HEK293T (cell line): ENCODE measurements at regions not wholly inside any gene's neighbourhood (a gene's known extent, or its start where the extent isn't known, plus 50 kb on each side); places are given as distances from the start of the nearest gene placed in this dataset.

ENCODE experiments used
- CTCF ChIA-PET: fragments of 350-600 bp; formaldehyde crosslinking; extraction: SDS; loops from one replicate; lab custom pipeline; 2021; ENCODE audit warnings: antibody characterized with exemption, inconsistent platforms; lab: Yijun Ruan, JAX
- POLR2A ChIA-PET: fragments of 350-600 bp; formaldehyde crosslinking; extraction: SDS; loops from one replicate; lab custom pipeline; 2020; ENCODE audit warnings: antibody characterized with exemption, inconsistent platforms; lab: Yijun Ruan, JAX
- DNase-seq: peaks from one replicate; pipeline ENCODE4 v3.0.0; 2012; ENCODE audit warnings: mixed read lengths; ENCODE audit errors: extremely low spot score
- ARNT ChIP-seq: fragments of 450-650 bp; IDR thresholded peaks from 2 replicates; pipeline ENCODE4 v1.6.1; 2017; ENCODE audit warnings: mild to moderate bottlenecking
- BHLHE40 ChIP-seq: fragments of 450-650 bp; IDR thresholded peaks from 2 replicates; pipeline ENCODE4 v1.6.1; 2016; ENCODE audit warnings: mild to moderate bottlenecking, moderate library complexity, borderline replicate concordance
- CTBP1 ChIP-seq: fragments of 450-650 bp; IDR thresholded peaks from 2 replicates; pipeline ENCODE4 v1.6.1; 2016; ENCODE audit warnings: borderline replicate concordance
- ELF4 ChIP-seq: fragments of 450-650 bp; IDR thresholded peaks from 2 replicates; pipeline ENCODE4 v1.6.1; 2017; ENCODE audit warnings: antibody characterized with exemption
- FOXA1 ChIP-seq: fragments of 450-650 bp; IDR thresholded peaks from 2 replicates; pipeline ENCODE4 v1.6.1; 2016; ENCODE audit warnings: mild to moderate bottlenecking
- FOXK2 ChIP-seq: fragments of 450-650 bp; IDR thresholded peaks from 2 replicates; pipeline ENCODE4 v1.6.1; 2016; ENCODE audit warnings: mild to moderate bottlenecking
- FOXM1 ChIP-seq: fragments of 450-650 bp; IDR thresholded peaks from 2 replicates; pipeline ENCODE4 v1.6.1; 2017; ENCODE audit warnings: mild to moderate bottlenecking, borderline replicate concordance
- HDGF ChIP-seq: fragments of 450-650 bp; IDR thresholded peaks from 2 replicates; pipeline ENCODE4 v1.6.1; 2017; ENCODE audit warnings: antibody characterized with exemption, borderline replicate concordance
- L3MBTL2 ChIP-seq: fragments of 450-650 bp; conservative IDR thresholded peaks from 2 replicates; pipeline ENCODE4 v1.6.1; 2016; ENCODE audit warnings: mild to moderate bottlenecking
- LEF1 ChIP-seq: fragments of 450-650 bp; IDR thresholded peaks from 2 replicates; pipeline ENCODE4 v1.6.1; 2017; ENCODE audit warnings: mild to moderate bottlenecking, borderline replicate concordance
- NFRKB ChIP-seq: fragments of 450-650 bp; IDR thresholded peaks from 2 replicates; pipeline ENCODE4 v1.6.1; 2016; ENCODE audit warnings: mild to moderate bottlenecking, moderate library complexity
- PKNOX1 ChIP-seq: fragments of 450-650 bp; IDR thresholded peaks from 2 replicates; pipeline ENCODE4 v1.6.1; 2016
- SP1 ChIP-seq: fragments of 450-650 bp; IDR thresholded peaks from 2 replicates; pipeline ENCODE4 v1.6.1; 2017
- SUZ12 ChIP-seq: fragments of 450-650 bp; IDR thresholded peaks from 2 replicates; pipeline ENCODE4 v1.6.1; 2016; ENCODE audit warnings: mild to moderate bottlenecking
- TARDBP ChIP-seq: fragments of 450-650 bp; IDR thresholded peaks from 2 replicates; pipeline ENCODE4 v1.6.1; 2016
- ZNF384 ChIP-seq: fragments of 450-650 bp; IDR thresholded peaks from 2 replicates; pipeline ENCODE4 v1.6.1; 2016

GRCh38 chr5:173667702-173668101, 51.3 kb upstream of the BOD1 start:
- TF ChIP-seq TARDBP (no peak), CTBP1 (no peak)
- CTCF ChIA-PET: no interaction called here

GRCh38 chr5:173668245-173668800, 51.9 kb upstream of the BOD1 start:
- CTCF ChIA-PET: no interaction called here
- TF ChIP-seq L3MBTL2 (no peak), FOXA1 (no peak), SP1 (no peak), ELF4 (no peak), HDGF (no peak), CTBP1 (no peak), BHLHE40 (no peak)
- DNase-seq: no peak
- POLR2A ChIA-PET: no interaction called here

More at GRCh38 chr5:173667702-173668101, 51.3 kb upstream of the BOD1 start:
- DNase-seq: no peak
- POLR2A ChIA-PET: no interaction called here

GRCh38 chr5:173668910-173669309, 52.5 kb upstream of the BOD1 start:
- ChIA-PET CTCF (no interaction called here), POLR2A (no interaction called here)
- DNase-seq: no peak
- TF ChIP-seq PKNOX1 (no peak), LEF1 (no peak), HDGF (no peak), ELF4 (no peak), ZNF384 (no peak), CTBP1 (no peak), FOXK2 (no peak), NFRKB (no peak), SUZ12 (no peak), SP1 (no peak)

- no peak for TF ChIP-seq ARNT
- no peak for TF ChIP-seq FOXK2
- TF ChIP-seq NFRKB: no peak
- TF ChIP-seq ZNF384: no peak
- no peak for TF ChIP-seq L3MBTL2
- TF ChIP-seq BHLHE40: no peak
- TF ChIP-seq HDGF: no peak
- no peak for TF ChIP-seq TARDBP
- no peak for TF ChIP-seq FOXA1
- TF ChIP-seq FOXM1: no peak
- TF ChIP-seq ELF4: no peak
- no peak for DNase-seq
- ChIA-PET CTCF (interaction anchor here (0.6 kb wide), 1 partner anchor 306 kb away, joined by 3 read pairs; no protein-coding TSS in a partner anchor), POLR2A (no interaction called here)
These were observed 53.0 kb upstream of the BOD1 start for GRCh38 chr5:173669483-173669882.

- TF ChIP-seq LEF1 (no peak), BHLHE40 (no peak), ZNF384 (no peak), CTBP1 (no peak), ARNT (no peak), TARDBP (no peak), L3MBTL2 (no peak), FOXA1 (no peak), FOXK2 (no peak), SUZ12 (no peak), SP1 (no peak), NFRKB (no peak), PKNOX1 (no peak), ELF4 (no peak), FOXM1 (no peak), HDGF (no peak)
- no peak for DNase-seq
- ChIA-PET POLR2A (no interaction called here), CTCF (interaction anchor here (0.6 kb wide), 1 partner anchor 305 kb away, joined by 3 read pairs; no protein-coding TSS in a partner anchor)
These were observed 53.7 kb upstream of the BOD1 start for GRCh38 chr5:173670130-173670651.

GRCh38 chr5:173670791-173671120, 54.3 kb upstream of the BOD1 start:
- ChIA-PET POLR2A (no interaction called here), CTCF (no interaction called here)
- no peak for TF ChIP-seq ARNT
- TF ChIP-seq BHLHE40: no peak
- TF ChIP-seq ZNF384: no peak
- TF ChIP-seq SP1: no peak
- no peak for TF ChIP-seq FOXA1
- TF ChIP-seq NFRKB: no peak
- no peak for DNase-seq

GRCh38 chr5:173671121-173671949, 54.9 kb upstream of the BOD1 start:
- no peak for DNase-seq
- TF ChIP-seq FOXM1: no peak
- TF ChIP-seq PKNOX1: no peak
- no peak for TF ChIP-seq FOXK2
- TF ChIP-seq SUZ12: no peak
- no peak for TF ChIP-seq HDGF
- TF ChIP-seq NFRKB: no peak
- TF ChIP-seq TARDBP: no peak
- TF ChIP-seq FOXA1: no peak
- no peak for TF ChIP-seq BHLHE40
- TF ChIP-seq ELF4: no peak
- no peak for TF ChIP-seq SP1
- CTCF ChIA-PET: no interaction called here
- POLR2A ChIA-PET: no interaction called here
